HG02981 (cell line): ENCODE measurements at regions not wholly inside any gene's neighbourhood (a gene's known extent, or its start where the extent isn't known, plus 50 kb on each side); places are given as distances from the start of the nearest gene placed in this dataset.
A peak's percentile ranks its signal among the peaks of the same experiment; 100 is the strongest.
"Not testable (repeated sequence)": the region's sequence is repeated elsewhere in the genome, so short reads cannot be mapped to it uniquely, and the experiment has no call there.

ENCODE experiments used
- ATAC-seq: cut with Tn5 transposase; IDR thresholded peaks from one replicate; pipeline ENCODE4 v1.9.1; 2021; ENCODE audit warnings: mild to moderate bottlenecking, moderate library complexity; ENCODE audit not compliant: unreplicated experiment

DNA sequence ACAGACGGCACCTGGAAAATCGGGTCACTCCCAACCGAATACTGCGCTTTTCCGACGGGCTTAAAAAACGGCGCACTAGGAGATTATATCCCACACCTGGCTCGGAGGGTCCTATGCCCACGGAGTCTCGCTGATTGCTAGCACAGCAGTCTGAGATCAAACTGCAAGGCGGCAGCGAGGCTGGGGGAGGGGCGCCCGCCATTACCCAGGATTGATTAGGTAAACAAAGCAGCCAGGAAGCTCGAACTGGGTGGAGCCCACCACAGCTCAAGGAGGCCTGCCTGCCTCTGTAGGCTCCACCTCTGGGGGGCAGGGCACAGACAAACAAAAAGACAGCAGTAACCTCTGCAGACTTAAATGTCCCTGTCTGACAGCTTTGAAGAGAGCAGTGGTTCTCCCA lies 64.5 kb downstream of the SLC30A10 start:
- not testable (repeated sequence) for ATAC-seq

DNA sequence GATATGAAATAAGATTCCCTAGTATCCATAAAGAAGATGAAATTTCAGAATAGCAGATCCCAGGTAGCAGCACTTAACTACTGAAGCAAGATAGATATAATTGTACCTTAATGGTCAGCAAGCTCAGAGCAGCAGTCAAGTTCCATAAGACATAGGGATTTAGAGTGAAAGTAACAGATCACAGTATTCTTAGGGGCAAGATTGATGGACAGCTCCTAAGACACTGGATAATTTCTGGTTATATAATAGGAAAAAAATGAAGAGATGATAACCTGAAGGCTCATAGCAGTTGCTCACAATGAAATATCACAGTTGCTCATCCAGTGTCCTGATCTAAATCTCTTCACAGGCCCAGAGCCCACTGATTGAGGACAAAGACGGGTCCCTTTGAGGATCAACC lies 66.0 kb downstream of the SLC30A10 start:
- ATAC-seq, result no peak

DNA sequence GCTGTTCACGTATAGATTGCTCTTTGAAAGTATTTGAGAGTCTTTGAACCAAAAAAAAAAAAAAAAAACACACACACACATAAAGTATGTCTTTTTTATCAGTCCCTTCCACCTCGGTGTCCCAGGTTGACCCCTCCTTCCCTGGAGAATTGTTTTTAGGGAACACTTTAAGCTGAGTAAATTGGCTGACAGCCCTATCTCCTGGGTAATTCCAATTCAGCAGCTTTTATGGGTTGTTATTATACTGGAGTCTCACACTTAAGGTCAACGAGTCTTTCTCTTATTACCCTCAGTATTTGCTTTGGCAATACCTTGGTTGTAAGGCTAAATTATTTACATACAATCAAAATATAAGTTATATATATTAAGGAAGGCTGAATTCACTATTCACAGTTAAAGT lies 69.4 kb downstream of the SLC30A10 start:
- no peak for ATAC-seq

DNA sequence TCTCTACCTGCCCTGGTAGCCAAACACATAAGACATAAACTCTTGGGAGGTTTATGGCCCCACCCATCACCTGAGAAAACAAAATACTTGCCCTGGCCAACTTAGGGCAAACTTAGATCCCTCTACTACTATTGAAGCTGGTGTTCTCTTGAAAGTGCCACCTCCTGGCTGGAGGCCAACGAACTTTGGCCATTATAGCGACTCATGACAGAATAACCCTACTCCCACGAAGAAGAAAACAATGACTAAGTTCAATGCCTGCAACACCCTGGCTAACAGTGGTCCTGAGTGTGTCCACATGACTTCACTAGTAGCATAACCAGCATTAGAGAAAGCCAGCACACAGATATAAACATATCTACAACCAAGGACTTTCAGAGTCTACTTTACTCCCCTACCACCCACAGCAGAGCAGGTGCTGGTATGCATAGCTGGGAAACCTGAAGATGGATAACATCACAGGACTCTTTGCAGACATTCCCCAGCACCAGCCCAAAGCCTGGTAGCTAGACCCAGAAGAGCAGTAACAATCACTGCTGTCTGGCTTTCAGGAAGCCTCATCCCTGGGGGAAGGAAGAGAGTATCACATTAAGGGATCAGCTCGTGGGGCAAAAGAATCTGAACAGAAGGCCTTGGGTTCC lies 81.0 kb downstream of the SLC30A10 start:
- ATAC-seq, result no peak

DNA sequence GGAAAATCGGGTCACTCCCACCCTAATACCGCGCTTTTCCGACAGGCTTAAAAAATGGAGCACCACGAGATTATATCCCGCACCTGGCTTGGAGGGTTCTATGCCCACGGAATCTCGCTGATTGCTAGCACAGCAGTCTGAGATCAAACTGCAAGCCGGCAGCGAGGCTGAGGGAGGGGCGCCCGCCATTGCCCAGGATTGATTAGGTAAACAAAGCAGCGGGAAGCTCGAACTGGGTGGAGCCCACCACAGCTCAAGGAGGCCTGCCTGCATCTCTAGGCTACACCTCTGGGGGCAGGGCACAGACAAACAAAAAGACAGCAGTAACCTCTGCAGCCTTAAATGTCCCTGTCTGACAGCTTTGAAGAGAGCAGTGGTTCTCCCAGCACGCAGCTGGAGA lies 88.8 kb downstream of the SLC30A10 start:
- ATAC-seq, result not testable (repeated sequence)

DNA sequence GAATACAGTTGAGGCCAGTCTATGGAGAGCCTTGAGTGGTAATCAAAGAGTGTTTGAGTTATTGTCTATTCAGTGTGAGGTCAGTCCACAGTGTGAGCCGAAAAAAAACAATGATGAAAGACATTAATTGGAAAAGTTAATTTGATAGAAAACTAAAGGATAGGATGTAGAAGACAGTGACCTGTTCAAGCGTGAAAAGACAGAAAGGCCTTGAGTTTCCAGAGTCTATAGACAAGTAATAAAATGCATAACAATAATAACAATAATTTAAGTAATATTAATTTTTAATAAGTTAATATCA lies 90.4 kb downstream of the SLC30A10 start:
- no peak for ATAC-seq

GRCh38 chr1:219837274-219837993 lies 90.9 kb downstream of the SLC30A10 start:
- ATAC-seq, result peak; percentile 57

DNA sequence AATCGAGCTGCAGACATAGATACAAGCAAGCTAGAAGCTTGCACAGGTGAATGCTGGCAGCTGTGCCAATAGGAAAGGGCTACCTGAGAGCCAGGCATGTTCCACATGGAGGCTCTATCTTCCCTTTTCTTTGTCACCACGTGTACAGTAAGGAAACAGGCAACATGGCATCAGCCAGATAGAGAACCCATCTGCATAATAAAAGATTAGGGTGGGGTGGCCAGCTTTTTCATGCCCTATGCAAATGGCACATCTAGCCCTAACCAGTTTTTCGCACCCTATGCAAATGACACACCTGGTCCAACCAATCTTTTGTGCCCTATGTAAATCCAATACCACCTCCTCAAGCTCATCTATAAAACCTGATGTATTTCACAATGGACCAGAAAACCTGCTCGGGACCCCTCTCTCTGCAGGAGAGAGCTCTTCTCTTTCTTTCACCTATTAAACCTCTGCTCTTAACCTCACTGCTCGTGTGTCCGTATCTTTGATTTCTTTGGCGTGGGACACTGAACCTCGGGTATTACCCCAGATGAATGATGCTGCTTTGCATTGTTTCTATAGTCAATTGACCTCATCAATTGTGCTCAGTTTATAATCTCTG lies 93.9 kb downstream of the SLC30A10 start:
- ATAC-seq, result no peak

DNA sequence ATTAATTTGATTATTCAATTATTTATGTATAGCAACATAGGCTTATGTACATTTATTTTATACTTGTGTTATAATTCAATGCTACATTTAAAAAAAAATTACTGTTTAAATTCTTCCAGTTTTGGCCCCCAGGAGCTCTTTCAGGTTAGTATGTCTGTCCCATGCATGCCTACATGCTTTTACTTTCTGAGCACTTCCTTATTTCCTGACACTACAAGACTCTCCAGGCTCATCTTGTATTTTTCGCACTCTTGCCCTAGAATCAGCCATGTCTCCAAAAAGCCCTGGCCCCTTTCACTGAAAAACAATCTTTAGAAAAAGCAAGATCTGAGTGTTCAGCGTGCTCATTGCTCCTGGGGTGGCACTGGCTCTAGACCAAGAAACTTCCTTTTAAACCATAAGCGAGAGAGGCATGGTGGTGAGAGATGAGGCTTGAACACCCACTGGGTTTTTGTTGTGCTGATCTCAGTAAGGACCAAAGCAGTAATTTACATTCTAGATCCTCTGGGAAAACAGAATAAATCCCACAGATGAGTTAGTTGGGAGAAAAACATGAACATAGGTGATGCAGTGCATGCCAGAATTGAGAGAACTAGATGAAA lies 95.0 kb downstream of the SLC30A10 start:
- no peak for ATAC-seq

DNA sequence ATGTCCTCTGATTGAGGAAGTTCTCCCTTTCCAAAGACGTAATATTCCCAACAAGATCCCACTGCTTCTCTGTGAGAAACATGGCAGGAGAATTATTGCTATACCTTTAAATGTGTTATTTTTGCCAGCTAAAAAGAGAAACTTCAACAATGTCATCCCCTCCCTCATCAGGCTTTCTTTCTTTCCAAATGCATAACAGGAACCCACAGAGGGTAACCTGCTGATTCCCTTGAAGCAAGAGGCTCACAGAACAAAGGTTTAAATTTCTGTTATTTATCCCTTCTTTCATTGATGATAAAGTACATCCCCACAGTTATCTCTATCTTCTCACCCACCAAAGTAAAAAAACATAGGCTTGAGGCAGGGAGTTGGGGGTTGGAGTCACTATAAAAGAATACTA lies 102.1 kb downstream of the SLC30A10 start:
- ATAC-seq, result no peak

- no peak for ATAC-seq
Measured at GRCh38 chr1:219825355-219825754, 103.0 kb downstream of the SLC30A10 start.

DNA sequence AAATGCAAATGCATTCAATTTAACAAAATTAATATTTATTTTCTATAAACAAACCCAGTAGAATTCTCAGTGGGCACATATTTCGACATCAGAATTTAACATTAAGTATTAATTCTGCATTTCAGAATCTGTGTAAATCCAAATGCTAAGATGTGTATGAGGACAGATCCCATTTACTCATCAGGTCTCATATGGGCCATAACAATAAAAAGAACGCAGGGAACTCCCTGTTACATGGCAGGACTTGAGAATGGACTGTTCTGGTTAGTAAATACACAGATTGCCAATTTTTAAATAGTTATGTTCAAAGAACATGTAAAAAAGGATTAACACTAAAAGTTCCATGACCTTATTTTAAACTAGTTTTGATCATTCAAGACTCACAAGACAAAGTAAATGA lies 104.0 kb downstream of the SLC30A10 start:
- ATAC-seq, result no peak

DNA sequence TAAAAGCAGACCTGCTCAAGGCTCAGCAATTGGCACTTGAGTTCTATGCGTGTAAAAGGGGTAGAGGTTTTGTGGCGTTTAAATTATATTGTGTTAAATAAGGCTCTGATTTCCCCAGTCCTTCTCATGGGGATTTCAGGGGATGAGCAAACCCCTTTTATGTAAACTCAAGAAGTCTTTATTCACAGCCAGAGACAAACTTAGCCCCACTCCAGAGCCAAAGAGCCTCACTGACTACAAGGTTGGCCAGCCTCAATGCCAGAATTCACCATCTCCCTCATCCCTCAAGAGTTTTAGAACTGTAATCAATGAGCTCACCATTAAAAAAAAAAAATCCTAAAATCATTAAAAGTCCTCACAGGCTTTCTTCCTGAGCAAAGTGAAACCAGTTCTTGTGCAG lies 107.8 kb downstream of the SLC30A10 start:
- ATAC-seq, result no peak

- ATAC-seq, result no peak
Measured at GRCh38 chr1:219817914-219818313, 110.4 kb downstream of the SLC30A10 start.

DNA sequence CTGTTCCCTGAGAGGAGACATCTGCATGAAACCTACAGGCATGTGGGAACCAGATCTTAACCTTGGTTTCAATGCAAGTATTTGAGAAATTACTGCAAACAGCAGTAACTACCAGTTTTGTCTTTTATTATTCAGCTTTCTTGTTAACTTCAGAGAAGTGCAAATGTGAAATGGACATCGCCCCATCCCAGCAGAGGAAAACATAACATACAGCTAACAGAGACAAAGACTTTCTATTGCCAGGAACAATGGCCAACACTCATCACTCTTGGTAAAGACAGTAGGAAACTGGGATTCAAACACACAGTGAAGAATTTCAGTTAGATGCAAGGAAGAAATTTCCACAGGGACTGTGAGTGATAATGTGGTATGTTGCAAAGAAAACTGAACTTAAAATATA lies 115.1 kb downstream of the SLC30A10 start:
- no peak for ATAC-seq

DNA sequence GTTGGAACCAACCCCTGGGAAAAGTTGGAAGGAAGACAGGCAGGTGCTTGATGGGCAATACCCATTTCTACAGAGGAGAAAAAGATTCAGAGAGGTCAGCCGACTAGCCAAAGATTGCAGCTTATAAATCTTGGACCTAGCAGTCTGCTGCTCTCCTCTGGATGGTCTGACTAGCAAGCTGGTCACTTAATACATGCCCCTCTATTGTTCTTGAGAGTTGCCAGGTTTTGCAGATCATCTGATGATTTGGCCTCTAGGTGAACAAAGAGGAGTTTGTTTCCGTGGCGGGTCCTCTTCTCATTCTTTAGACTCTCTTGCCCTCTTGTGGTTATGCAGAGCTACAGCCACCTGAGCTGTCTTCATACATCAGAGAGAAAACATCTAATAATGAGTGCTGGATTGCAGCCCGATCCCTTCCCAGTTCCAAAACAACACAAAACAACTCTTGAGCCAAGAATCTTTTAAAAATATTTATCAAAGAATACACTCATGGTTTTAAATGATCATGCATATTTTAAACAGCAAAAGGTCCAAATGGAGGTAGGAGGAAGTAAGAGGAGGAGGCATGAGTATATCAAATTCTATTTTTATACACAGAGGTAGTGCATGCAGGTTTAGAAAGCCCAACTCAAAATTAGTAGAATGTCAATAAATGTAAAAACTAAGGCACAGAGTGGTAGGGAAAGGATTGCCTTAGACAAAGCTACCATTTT lies 115.7 kb downstream of the SLC30A10 start:
- ATAC-seq, result peak; percentile 86

DNA sequence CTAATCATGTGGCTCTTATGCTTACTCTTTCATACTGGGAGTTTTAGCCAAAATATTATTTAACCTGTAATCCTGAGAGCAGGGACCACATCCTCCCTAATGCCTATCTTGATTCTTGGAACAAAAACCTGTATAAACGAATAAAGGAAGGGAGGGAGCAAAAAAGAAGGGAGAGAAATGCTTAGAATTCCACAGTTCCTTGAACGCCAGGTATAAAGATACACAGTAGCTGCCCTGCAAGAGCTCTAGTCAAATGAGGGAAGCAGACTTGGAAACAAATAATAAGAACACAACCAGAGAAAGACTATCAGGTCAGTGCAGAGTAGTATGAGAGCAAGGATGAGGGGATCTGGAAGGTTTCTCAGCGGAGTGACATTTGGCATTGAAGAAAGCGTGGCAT lies 116.3 kb downstream of the SLC30A10 start:
- no peak for ATAC-seq

DNA sequence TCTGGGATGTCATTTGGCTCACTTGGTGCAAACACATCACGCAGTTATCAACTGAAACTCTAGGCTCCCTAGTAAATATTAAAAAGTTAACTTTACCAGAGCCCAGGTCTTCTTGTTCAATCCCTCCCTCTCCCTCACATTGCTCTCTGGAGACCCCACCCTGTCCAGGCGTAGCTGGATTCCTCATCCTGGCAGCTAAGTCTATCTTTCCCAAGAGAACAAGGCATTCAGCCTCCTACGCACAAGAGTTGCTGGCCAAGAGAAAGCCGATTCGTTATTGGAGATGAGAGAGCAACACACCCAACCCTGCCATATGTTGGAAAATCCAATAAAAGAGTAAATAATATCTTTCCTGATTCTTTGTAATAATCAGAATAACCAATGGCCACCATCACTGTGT lies 117.9 kb downstream of the SLC30A10 start:
- no peak for ATAC-seq

DNA sequence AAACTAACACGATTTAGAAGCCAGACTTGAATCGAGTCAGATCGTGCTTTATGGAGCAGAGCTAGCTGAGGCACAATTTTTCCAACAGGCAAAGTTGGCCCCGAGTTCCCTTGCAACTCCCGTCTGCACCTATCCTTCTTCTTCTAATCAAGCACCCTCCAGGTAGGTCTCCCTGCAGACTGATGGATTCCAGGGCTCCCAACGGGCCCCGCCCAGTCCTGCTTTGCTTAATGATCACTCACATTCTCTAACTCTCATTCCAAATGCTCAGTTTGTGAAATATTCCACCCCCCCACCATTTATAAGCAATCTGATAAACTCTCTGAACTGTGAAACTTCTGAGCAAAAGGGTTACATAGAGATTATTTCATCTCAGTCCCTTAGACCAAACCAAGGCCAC lies 119.6 kb downstream of the SLC30A10 start:
- ATAC-seq, result no peak

- ATAC-seq, result no peak
Measured at GRCh38 chr1:219806642-219807041, 121.7 kb downstream of the SLC30A10 start.

- ATAC-seq, result no peak
Measured at GRCh38 chr1:219806020-219806419, 122.3 kb downstream of the SLC30A10 start.

DNA sequence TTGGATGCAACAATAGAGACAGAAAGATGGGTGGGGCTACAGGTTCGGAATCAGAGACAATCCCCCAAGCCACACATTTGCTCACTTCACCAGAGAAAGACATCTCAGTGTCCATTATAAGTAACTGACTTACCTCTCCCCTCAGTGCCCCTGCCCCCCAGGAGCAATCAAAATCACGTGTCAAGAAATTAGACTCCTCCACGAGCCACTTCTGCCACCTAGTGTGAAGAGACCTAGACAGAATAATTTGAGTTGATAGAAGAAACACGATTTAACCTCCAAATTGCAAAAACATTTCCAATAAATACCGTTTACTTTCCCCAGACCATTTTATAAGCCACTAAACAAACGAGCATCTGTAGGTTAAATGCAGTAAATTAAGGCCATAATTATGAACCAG lies 123.2 kb downstream of the SLC30A10 start:
- ATAC-seq, result no peak
